Endothelial cell (in vitro differentiated cells): ENCODE measurements at regions not wholly inside any gene's neighbourhood (a gene's known extent, or its start where the extent isn't known, plus 50 kb on each side); places are given as distances from the start of the nearest gene placed in this dataset.
"Not testable (repeated sequence)": the region's sequence is repeated elsewhere in the genome, so short reads cannot be mapped to it uniquely, and the experiment has no call there.

Experiments used
- DNase-seq: peaks from one replicate; pipeline ENCODE4 v3.0.0; 2021; ENCODE audit warnings: low spot score
- H3K27ac Mint-ChIP-seq: one replicate; pipeline ENCODE4 v1.8.0; 2021; ENCODE audit warnings: mixed read lengths, inconsistent platforms; ENCODE audit not compliant: unreplicated experiment
- H3K27me3 Mint-ChIP-seq: one replicate; pipeline ENCODE4 v1.8.0; 2021; ENCODE audit warnings: mild to moderate bottlenecking, moderate library complexity, mixed read lengths, inconsistent platforms; ENCODE audit not compliant: unreplicated experiment
- H3K36me3 Mint-ChIP-seq: one replicate; pipeline ENCODE4 v1.8.0; 2021; ENCODE audit warnings: mild to moderate bottlenecking, low read depth, mixed read lengths, inconsistent platforms; ENCODE audit not compliant: unreplicated experiment
- H3K4me1 Mint-ChIP-seq: one replicate; pipeline ENCODE4 v1.8.0; 2021; ENCODE audit warnings: mild to moderate bottlenecking, mixed read lengths, inconsistent platforms; ENCODE audit not compliant: unreplicated experiment
- H3K4me3 Mint-ChIP-seq: one replicate; pipeline ENCODE4 v1.8.0; 2021; ENCODE audit warnings: mild to moderate bottlenecking, mixed read lengths, inconsistent platforms; ENCODE audit not compliant: unreplicated experiment
- H3K9me3 Mint-ChIP-seq: one replicate; pipeline ENCODE4 v1.8.0; 2021; ENCODE audit warnings: mixed read lengths, inconsistent platforms; ENCODE audit not compliant: unreplicated experiment
- TF ChIP-seq, protein P1 (sequence below): fragments of 200-600 bp; sonication (generic); IDR thresholded peaks from one replicate; pipeline ENCODE4 v1.5.0; 2021; ENCODE audit warnings: antibody characterized with exemption; ENCODE audit not compliant: unreplicated experiment

DNA sequence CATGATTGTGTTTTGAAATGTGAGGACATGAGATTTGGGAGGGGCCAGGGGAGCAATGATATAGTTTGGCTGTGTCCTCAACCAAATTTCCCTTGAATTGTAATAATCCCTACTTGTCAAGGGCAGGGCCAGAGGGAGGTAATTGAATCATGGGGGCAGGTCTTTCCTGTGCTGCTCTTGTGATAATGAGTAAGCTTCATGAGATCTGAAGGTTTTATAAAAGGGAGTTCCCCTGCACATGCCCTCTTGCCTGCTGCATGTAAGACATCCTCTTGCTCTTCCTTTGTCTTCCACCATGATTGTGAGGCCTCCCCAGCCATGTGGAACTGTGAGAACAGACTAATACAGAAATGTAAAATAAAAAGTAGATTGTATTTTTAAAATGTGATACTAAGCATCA, 1294.9 kb downstream of the ADGRL3 start:
- H3K4me3 Mint-ChIP-seq: no peak overlapping the region
- no peak overlapping the region for H3K27ac Mint-ChIP-seq
- H3K9me3 Mint-ChIP-seq: no peaks in the 10 kb centered on the region
- no peak for DNase-seq
- H3K4me1 Mint-ChIP-seq: peaks cover 4% of the 10 kb centered on the region
- no peaks in the 10 kb centered on the region for H3K36me3 Mint-ChIP-seq
- TF ChIP-seq, protein P1, sequence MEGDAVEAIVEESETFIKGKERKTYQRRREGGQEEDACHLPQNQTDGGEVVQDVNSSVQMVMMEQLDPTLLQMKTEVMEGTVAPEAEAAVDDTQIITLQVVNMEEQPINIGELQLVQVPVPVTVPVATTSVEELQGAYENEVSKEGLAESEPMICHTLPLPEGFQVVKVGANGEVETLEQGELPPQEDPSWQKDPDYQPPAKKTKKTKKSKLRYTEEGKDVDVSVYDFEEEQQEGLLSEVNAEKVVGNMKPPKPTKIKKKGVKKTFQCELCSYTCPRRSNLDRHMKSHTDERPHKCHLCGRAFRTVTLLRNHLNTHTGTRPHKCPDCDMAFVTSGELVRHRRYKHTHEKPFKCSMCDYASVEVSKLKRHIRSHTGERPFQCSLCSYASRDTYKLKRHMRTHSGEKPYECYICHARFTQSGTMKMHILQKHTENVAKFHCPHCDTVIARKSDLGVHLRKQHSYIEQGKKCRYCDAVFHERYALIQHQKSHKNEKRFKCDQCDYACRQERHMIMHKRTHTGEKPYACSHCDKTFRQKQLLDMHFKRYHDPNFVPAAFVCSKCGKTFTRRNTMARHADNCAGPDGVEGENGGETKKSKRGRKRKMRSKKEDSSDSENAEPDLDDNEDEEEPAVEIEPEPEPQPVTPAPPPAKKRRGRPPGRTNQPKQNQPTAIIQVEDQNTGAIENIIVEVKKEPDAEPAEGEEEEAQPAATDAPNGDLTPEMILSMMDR: no peak
- H3K27me3 Mint-ChIP-seq: peaks cover 3% of the 10 kb centered on the region

DNA sequence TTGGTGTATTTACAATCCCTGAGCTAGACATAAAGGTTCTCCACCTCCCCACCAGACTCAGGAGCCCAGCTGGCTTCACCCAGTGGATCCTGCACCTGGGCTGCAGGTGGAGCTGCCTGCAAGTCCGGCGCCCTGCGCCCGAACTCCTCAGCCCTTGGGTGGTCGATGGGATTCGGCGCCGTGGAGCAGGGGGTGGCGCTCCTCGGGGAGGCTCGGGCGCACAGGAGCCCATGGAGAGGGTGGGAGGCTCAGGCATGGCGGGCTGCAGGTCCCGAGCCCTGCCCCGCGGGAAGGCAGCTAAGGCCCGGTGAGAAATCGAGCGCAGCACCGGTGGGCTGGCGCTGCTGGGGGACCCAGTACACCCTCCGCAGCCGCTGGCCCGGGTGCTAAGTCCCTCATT, 1291.6 kb downstream of the ADGRL3 start:
- not testable (repeated sequence) for H3K4me1 Mint-ChIP-seq, H3K27ac Mint-ChIP-seq, H3K4me3 Mint-ChIP-seq, DNase-seq, H3K9me3 Mint-ChIP-seq, H3K36me3 Mint-ChIP-seq, H3K27me3 Mint-ChIP-seq

DNA sequence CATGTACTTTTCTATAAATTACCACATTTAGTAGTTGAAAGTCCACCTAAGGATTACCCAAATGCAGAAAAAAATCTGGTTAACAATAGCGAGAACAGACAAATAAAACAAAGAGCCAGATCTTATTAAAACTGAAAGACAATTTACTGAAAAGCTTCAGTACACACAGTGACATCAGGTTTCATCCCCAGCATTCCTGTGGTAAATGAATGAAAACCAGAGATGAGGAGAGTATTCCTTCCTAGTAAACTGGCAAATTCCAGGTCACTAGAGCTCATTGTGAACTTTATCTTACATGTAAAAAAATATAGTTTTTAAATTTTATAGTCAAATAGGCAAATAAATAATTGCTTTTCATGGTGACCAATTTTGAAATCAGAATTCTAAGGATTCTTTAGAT, 1290.5 kb downstream of the ADGRL3 start:
- TF ChIP-seq, protein P1: no peak
- H3K4me1 Mint-ChIP-seq: peaks cover 4% of the 10 kb centered on the region
- H3K9me3 Mint-ChIP-seq: no peaks in the 10 kb centered on the region
- H3K4me3 Mint-ChIP-seq: no peak overlapping the region
- no peak for DNase-seq
- H3K27me3 Mint-ChIP-seq: peaks cover 3% of the 10 kb centered on the region
- no peaks in the 10 kb centered on the region for H3K36me3 Mint-ChIP-seq
- H3K27ac Mint-ChIP-seq: no peak overlapping the region

DNA sequence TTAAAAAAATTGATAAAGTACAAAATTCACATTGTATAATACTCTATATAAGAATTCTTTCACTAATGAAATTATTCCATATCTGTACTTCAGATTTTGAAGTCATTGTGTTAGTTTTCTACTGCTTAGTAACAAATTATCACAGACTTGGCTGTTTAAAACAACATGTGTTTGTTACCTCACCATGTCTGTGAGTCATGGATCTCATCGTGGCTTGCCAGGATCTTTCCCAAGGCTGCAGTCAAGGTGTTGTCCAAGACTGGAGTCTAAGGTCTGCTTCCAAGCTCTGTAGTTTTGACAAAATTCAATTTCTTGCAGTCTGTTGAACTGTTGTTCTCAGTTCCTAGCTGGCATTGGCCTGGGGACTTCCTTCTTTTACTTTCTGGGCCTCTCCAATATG, 1286.9 kb downstream of the ADGRL3 start:
- no peaks in the 10 kb centered on the region for H3K36me3 Mint-ChIP-seq

DNA sequence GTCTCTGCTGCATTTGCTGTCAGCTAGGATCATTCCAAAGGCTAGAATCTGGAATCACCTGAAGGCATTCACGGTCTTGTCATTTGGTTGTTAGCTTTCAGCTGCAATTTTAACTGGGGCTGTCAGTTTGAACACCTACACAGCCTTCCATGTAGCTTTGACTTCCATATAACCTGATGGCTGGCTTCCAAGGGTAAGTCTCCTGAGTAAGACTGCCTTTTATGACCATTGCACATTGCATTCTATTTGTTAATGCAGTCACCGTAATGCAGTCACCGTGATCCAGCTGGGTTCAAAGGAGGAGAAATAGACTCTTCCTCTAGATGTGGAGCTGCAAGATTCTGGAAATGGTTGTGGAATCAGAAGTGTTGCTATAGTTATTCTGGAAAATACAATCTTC, 1284.2 kb downstream of the ADGRL3 start:
- Mint-ChIP-seq H3K9me3 (no peaks in the 10 kb centered on the region), H3K4me1 (no peaks in the 10 kb centered on the region), H3K27ac (no peak overlapping the region), H3K27me3 (peaks cover 1% of the 10 kb centered on the region), H3K36me3 (no peaks in the 10 kb centered on the region), H3K4me3 (no peak overlapping the region)
- TF ChIP-seq, protein P1: no peak
- DNase-seq: no peak

More for the DNA sequence above, 1286.9 kb downstream of the ADGRL3 start:
- H3K9me3 Mint-ChIP-seq: no peaks in the 10 kb centered on the region
- TF ChIP-seq, protein P1: no peak
- peaks cover 1% of the 10 kb centered on the region for H3K27me3 Mint-ChIP-seq
- H3K4me1 Mint-ChIP-seq: no peaks in the 10 kb centered on the region
- H3K27ac Mint-ChIP-seq: no peak overlapping the region
- no peak overlapping the region for H3K4me3 Mint-ChIP-seq
- no peak for DNase-seq

DNA sequence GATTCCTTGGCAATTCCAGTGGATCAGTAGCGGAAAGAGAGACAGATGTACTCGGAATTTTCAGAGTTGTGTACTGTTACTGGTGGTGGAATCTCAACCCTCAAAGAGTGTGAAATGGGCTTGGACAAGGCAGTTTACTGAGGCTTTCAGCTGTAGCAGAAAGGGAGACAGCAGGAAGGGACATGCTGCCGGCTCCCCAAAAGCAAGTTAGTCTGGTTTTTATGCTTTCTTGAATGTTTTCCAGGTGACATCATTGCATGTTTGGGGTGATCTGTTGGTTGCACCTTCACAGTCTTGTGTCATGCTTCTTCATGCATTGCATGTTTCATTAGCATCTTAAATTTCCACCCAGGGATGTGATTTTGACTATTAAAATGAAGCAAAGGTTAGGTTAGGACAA, 1282.2 kb downstream of the ADGRL3 start:
- peaks cover 4% of the 10 kb centered on the region for H3K4me1 Mint-ChIP-seq
- H3K36me3 Mint-ChIP-seq: no peaks in the 10 kb centered on the region
- no peaks in the 10 kb centered on the region for H3K9me3 Mint-ChIP-seq
- H3K27me3 Mint-ChIP-seq: peaks cover 1% of the 10 kb centered on the region
- DNase-seq: no peak
- no peak overlapping the region for H3K27ac Mint-ChIP-seq
- TF ChIP-seq, protein P1: no peak
- H3K4me3 Mint-ChIP-seq: no peak overlapping the region
